ENCODE measurements at regions not wholly inside any gene's neighbourhood (a gene's known extent, or its start where the extent isn't known, plus 50 kb on each side); places are given as distances from the start of the nearest gene placed in this dataset.
"Not testable (repeated sequence)": the region's sequence is repeated elsewhere in the genome, so short reads cannot be mapped to it uniquely, and the experiment has no call there.

DNA sequence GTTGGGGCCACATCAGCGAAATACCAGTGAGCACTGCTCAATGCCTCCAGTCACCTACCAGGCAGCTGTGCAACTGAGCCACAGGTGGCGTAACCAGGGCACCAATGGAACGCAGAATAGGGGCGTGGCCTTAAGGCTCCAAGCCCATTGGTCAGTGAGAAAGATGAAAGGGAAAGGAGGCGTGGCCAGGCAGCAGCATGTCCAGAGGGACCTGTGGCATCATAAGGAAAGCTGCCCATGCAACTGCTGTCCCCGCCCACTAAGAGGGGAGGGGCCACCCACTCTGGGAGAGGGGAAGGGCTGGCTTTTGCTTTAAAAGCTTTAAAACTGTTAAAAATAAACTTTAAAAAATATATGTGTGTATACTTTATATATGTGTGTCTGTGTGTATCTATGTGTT is 84.0 kb upstream of the ZSCAN2 start:
- not testable (repeated sequence) for H3K36me3 ChIP-seq; H3K4me3 ChIP-seq (ENCODE audit: low read depth, low read length); DNase-seq; H3K9me3 ChIP-seq (ENCODE audit: severe bottlenecking); H3K27me3 ChIP-seq (ENCODE audit: insufficient read depth, low read depth, severe bottlenecking); H3K27ac ChIP-seq

DNA sequence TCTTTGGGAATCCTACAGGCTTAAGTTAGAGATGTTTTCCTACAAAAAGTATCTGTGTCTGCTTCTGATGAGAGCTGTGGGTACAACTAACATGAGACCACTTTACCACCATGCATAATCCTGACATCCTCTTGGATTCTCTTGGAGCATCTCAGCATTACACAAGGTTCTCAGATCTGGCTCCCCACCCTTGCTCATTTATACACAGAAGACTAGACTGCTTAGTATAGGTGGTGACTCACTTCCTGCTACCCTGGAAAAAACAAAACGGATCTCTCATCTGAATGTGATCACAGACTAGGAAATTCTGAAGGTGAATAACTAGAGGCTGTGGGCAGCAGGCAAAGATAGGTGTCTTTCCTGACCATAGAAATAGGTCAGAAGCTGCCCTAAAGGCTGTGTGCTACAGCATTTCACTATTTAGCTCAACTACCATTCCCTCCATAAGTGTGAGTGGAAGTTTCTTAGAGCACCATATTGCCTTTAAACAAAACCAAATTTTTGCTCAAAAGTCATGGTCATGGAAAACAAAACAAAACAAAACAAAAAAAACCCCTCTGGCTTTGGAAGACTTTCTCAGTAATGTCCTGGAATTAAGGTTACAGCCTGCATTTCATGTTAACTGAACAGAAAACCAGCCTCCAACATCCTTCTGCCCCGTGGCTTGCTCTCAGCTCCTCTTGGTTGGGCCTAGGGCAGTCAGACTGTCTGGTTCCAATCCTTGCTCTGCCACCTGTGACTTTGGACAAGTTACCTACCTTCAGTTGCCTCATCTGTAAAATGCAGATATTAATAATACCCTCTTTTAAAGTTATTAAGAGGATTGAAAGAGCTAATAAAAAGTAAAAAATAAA is 75.1 kb upstream of the ZSCAN2 start:
- H3K27ac ChIP-seq; H3K4me3 ChIP-seq (ENCODE audit: low read depth, low read length); DNase-seq; H3K27me3 ChIP-seq (ENCODE audit: insufficient read depth, low read depth, severe bottlenecking); H3K9me3 ChIP-seq (ENCODE audit: severe bottlenecking); H3K36me3 ChIP-seq: not testable (repeated sequence)

DNA sequence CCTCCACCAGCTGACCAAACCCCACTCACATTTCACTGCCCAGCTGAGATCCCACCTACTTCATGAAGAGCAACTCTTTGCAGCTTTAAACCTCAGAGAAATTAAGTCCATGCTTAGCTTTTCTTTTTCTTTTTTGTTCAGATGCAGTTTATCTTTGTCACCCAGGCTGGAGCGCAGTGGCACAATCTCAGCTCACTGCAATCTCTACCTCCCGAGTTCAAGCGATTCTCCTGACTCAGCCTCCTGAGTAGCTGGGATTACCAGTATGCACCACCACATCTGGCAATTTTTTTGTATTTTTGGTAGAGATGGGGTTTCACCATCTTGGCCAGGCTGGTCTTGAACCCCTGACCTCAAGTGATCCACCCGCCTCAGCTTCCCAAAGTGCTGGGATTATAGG is 70.1 kb upstream of the ZSCAN2 start:
- H3K27ac ChIP-seq; H3K4me3 ChIP-seq (ENCODE audit: low read depth, low read length); H3K27me3 ChIP-seq (ENCODE audit: insufficient read depth, low read depth, severe bottlenecking); DNase-seq; H3K9me3 ChIP-seq (ENCODE audit: severe bottlenecking); H3K36me3 ChIP-seq: not testable (repeated sequence)

DNA sequence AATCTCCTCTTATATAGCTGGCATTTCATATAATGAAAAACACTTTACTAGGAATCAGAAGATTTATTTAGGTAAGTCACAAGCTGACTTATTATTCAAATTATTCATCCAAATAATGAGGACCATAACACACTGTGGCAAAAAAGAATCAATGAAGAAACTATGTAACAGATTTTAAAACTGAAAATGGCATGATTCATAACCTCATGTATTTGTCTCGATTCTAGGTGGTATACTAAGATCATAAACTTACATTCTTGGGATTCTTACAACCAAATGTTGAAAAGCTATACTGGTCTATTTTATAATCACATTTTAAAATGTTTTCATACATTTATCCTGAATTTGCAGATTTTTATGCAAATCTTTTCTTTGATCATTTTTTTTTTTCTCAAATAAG is 69.6 kb upstream of the ZSCAN2 start:
- H3K27ac ChIP-seq; H3K27me3 ChIP-seq (ENCODE audit: insufficient read depth, low read depth, severe bottlenecking); H3K9me3 ChIP-seq (ENCODE audit: severe bottlenecking); H3K36me3 ChIP-seq; DNase-seq; H3K4me3 ChIP-seq (ENCODE audit: low read depth, low read length): not testable (repeated sequence)

DNA sequence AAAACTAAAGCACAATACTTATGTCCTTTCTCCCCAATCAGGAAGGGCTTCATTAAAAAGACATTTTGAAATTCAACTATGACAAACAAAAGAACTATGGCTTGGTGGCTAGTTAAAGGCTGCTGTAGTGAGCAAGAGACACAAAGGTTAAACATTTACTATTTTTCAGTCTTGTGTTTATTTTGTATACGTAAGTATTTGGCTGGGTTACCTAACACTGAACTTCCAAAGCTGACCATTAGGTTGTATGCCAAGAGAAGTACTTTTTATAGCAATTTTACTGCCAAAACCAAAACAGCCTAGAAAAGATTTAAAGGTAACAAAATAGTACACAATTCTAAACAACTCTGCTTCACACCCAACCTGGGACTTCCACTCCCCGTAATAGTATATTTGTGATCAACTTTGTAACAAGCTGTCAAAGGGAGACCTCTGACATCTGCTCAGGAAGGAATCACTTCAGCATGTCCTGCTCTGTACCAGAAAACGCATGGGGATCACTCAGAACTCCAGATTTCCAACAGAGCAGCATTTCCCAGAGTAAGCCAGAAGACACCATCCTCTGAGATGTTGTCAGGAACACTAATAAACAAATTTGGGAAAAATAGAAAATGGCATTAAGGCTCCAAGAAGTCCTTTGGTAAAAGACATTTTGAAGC is 69.0 kb upstream of the ZSCAN2 start:
- not testable (repeated sequence) for H3K27me3 ChIP-seq (ENCODE audit: insufficient read depth, low read depth, severe bottlenecking); H3K36me3 ChIP-seq; H3K4me3 ChIP-seq (ENCODE audit: low read depth, low read length); H3K27ac ChIP-seq; DNase-seq; H3K9me3 ChIP-seq (ENCODE audit: severe bottlenecking)

DNA sequence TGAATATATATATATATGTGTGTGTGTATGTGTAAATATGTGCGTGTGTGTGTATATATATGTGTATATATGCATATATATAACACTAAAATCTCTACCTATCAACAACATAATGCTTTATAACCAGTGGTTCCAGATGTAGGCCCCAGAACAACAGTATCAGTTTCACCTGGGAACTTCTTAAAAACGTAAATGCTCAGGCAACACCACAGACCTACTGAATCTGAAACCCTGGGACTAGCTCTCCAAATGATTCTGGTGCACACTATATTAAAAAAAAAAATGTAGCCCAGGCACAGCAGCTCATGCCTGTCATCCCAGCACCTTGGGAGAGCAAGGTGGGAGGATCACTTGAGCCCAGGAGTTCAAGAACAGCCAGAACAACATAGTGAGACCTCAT is 67.1 kb upstream of the ZSCAN2 start:
- not testable (repeated sequence) for DNase-seq; H3K36me3 ChIP-seq; H3K9me3 ChIP-seq (ENCODE audit: severe bottlenecking); H3K4me3 ChIP-seq (ENCODE audit: low read depth, low read length); H3K27ac ChIP-seq; H3K27me3 ChIP-seq (ENCODE audit: insufficient read depth, low read depth, severe bottlenecking)

DNA sequence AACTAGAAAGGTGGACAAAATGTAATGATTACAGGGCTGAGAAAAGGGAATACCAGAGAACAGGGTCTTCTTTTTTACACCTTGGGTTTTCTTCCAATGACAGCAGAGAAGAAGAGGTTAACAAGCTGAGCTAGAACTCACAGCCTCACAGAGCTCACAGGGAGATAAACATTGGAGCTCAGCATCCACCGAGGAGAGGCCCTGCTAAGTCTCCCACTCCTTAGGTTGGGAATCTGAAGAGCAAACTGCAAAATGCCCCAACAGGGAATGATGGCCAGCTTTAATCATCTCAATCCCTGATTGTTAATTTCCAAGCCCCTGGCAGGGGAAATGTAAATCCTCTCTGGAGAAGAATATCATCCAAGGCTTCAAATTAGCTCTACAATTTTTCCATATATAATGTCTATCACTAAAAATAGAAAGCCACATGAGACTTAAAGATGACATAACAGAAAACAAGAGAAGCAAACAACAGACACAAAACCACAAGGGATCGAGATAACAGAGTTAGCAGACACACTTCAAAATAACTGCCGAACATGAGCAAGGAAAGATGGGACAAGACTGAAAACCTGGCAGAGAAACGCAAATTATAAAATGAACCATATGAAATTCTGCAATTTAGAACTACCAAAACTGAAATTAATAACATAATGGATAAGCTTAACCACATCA is 66.1 kb upstream of the ZSCAN2 start:
- not testable (repeated sequence) for H3K27ac ChIP-seq; H3K36me3 ChIP-seq; H3K27me3 ChIP-seq (ENCODE audit: insufficient read depth, low read depth, severe bottlenecking); H3K9me3 ChIP-seq (ENCODE audit: severe bottlenecking); H3K4me3 ChIP-seq (ENCODE audit: low read depth, low read length); DNase-seq

DNA sequence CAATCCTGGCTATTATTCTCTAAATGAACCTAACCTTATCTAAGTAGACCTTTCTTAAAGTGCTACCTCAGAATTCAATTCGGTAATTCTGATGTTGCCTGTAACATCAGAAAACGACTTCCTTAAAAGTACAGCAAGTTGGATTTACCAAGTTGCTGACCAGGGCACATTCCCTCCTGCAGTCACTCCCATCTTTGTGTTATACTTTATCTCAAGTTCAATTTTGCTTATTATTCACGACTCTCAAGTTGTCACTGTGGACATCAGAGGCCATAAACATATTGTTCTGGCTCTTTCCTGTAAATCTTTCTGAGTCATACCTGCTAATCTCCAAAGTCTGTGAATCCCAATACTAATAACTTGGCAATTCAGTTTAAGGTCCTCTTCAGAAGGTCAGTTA is 64.6 kb upstream of the ZSCAN2 start:
- not testable (repeated sequence) for H3K9me3 ChIP-seq (ENCODE audit: severe bottlenecking); DNase-seq; H3K27ac ChIP-seq; H3K36me3 ChIP-seq; H3K27me3 ChIP-seq (ENCODE audit: insufficient read depth, low read depth, severe bottlenecking); H3K4me3 ChIP-seq (ENCODE audit: low read depth, low read length)

DNA sequence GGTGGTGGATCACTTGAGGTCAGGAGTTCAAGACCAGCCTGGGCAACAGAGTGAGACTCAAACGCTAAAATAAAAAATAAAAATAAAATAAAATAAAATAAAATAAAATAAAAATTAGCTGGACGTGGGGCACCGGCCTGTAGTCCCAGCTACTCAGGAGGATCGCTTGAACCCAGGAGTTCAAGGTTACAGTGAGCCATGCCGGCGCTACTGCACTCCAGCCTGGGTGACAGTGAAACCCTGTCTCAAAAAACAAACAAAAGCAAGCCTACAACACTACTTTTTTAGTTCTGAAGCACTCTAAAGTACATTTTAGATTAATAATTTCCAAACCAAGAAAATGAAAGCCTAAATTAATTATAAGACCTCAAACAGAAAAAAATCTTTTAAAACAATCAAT is 56.2 kb upstream of the ZSCAN2 start:
- not testable (repeated sequence) for H3K9me3 ChIP-seq (ENCODE audit: severe bottlenecking); H3K27ac ChIP-seq; H3K4me3 ChIP-seq (ENCODE audit: low read depth, low read length); H3K36me3 ChIP-seq; H3K27me3 ChIP-seq (ENCODE audit: insufficient read depth, low read depth, severe bottlenecking); DNase-seq

DNA sequence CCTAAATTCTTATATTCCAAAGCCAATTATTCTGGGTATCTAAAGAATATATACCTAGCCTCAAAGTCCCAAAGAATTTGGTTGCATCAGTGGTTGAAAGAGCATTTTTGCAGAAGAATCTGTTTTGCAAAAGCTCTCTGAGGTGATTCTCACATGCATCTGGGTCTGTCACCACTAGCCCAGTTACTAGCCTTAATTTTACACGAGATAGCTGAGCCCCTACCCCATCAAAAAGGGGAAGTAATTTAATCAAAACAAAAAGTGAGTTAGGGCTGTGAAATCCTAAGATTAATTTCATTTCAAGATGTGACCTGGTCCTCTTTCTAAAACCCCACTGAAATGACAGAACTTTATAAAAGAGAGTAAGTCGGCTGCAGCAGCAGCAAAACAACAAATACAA is 53.7 kb upstream of the ZSCAN2 start:
- H3K27me3 ChIP-seq (ENCODE audit: insufficient read depth, low read depth, severe bottlenecking); H3K4me3 ChIP-seq (ENCODE audit: low read depth, low read length); H3K27ac ChIP-seq; DNase-seq; H3K36me3 ChIP-seq; H3K9me3 ChIP-seq (ENCODE audit: severe bottlenecking): not testable (repeated sequence)

DNA sequence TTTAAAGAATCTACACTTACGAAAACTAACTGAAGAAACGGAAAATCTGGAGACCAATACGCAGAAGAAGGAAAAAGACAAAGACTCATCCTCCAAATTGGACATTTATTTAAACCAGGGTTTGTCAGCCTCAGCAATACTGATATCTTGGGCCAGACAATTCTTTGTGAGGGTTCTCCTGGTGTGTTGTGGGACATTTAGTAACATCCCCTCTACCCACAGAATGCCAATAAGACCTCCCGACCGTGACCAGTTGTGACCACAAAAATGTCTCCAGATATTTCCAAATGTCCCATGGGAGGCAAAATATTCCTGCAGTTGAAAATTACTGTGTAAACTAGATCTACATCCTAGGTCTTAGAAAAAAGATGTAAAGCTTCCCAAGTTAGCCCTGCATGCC is 50.3 kb upstream of the ZSCAN2 start:
- H3K27ac ChIP-seq; H3K9me3 ChIP-seq (ENCODE audit: severe bottlenecking); H3K36me3 ChIP-seq; H3K4me3 ChIP-seq (ENCODE audit: low read depth, low read length); H3K27me3 ChIP-seq (ENCODE audit: insufficient read depth, low read depth, severe bottlenecking); DNase-seq: not testable (repeated sequence)
